ENCODE measurements at regions not wholly inside any gene's neighbourhood (a gene's known extent, or its start where the extent isn't known, plus 50 kb on each side); places are given as distances from the start of the nearest gene placed in this dataset.

- no peak for TF ChIP-seq CTCF (IDR thresholded peaks at IDR 0.05; ENCODE audit: low read depth, low read length)
- in situ Hi-C loops (cut with HindIII; ENCODE audit: low sequenced_read_pairs): no loop called here
- H3K4me3 ChIP-seq (ENCODE audit: low read depth, low read length): no peak overlapping the region
- no peak for DNase-seq (ENCODE audit: low read depth, low spot score)
These were observed 207.2 kb downstream of the CHRM3 start for GRCh38 chr1:239593527-239593926.

GRCh38 chr1:239600588-239600987 lies 214.2 kb downstream of the CHRM3 start:
- in situ Hi-C loops (cut with HindIII; ENCODE audit: low sequenced_read_pairs): no loop called here
- H3K4me3 ChIP-seq (ENCODE audit: low read depth, low read length): no peak overlapping the region
- DNase-seq (ENCODE audit: low read depth, low spot score): no peak
- no peak for TF ChIP-seq CTCF (IDR thresholded peaks at IDR 0.05; ENCODE audit: low read depth, low read length)

- in situ Hi-C loops (cut with HindIII; ENCODE audit: low sequenced_read_pairs): no loop called here
- DNase-seq (ENCODE audit: low read depth, low spot score): no peak
- H3K4me3 ChIP-seq (ENCODE audit: low read depth, low read length): no peak overlapping the region
- no peak for TF ChIP-seq CTCF (IDR thresholded peaks at IDR 0.05; ENCODE audit: low read depth, low read length)
These were observed 214.7 kb downstream of the CHRM3 start for GRCh38 chr1:239601108-239601507.

GRCh38 chr1:239603530-239603929 lies 217.2 kb downstream of the CHRM3 start:
- in situ Hi-C loops (cut with HindIII; ENCODE audit: low sequenced_read_pairs): no loop called here
- no peak for TF ChIP-seq CTCF (IDR thresholded peaks at IDR 0.05; ENCODE audit: low read depth, low read length)
- DNase-seq (ENCODE audit: low read depth, low spot score): no peak
- no peak overlapping the region for H3K4me3 ChIP-seq (ENCODE audit: low read depth, low read length)

GRCh38 chr1:239606850-239607400 lies 220.6 kb downstream of the CHRM3 start:
- DNase-seq (ENCODE audit: low read depth, low spot score): no peak
- in situ Hi-C loops (cut with HindIII; ENCODE audit: low sequenced_read_pairs): no loop called here
- no peak for TF ChIP-seq CTCF (IDR thresholded peaks at IDR 0.05; ENCODE audit: low read depth, low read length)
- H3K4me3 ChIP-seq (ENCODE audit: low read depth, low read length): no peak overlapping the region

- H3K4me3 ChIP-seq (ENCODE audit: low read depth, low read length): no peak overlapping the region
- no peak for TF ChIP-seq CTCF (IDR thresholded peaks at IDR 0.05; ENCODE audit: low read depth, low read length)
- in situ Hi-C loops (cut with HindIII; ENCODE audit: low sequenced_read_pairs): no loop called here
- no peak for DNase-seq (ENCODE audit: low read depth, low spot score)
These were observed 222.1 kb downstream of the CHRM3 start for GRCh38 chr1:239608469-239608868.

GRCh38 chr1:239612379-239612778 lies 226.0 kb downstream of the CHRM3 start:
- H3K4me3 ChIP-seq (ENCODE audit: low read depth, low read length): no peak overlapping the region
- TF ChIP-seq CTCF (IDR thresholded peaks at IDR 0.05; ENCODE audit: low read depth, low read length): no peak
- in situ Hi-C loops (cut with HindIII; ENCODE audit: low sequenced_read_pairs): no loop called here
- no peak for DNase-seq (ENCODE audit: low read depth, low spot score)
